A549 (cell line): ENCODE measurements at regions not wholly inside any gene's neighbourhood (a gene's known extent, or its start where the extent isn't known, plus 50 kb on each side); places are given as distances from the start of the nearest gene placed in this dataset.
"Not testable (repeated sequence)": the region's sequence is repeated elsewhere in the genome, so short reads cannot be mapped to it uniquely, and the experiment has no call there.

Experiments
- CHD4 ChIP-seq: fragments of 200-600 bp; sonication (generic); IDR thresholded peaks from 2 replicates; pipeline ENCODE4 v1.6.1; 2016; ENCODE audit warnings: antibody characterized with exemption, mild to moderate bottlenecking, borderline replicate concordance
- ESRRA ChIP-seq: fragments of 150-350 bp; IDR thresholded peaks from 2 replicates; pipeline ENCODE4 v1.6.1; 2014; ENCODE audit warnings: mild to moderate bottlenecking, low read length, borderline replicate concordance
- JUNB ChIP-seq: fragments of >200 bp; sonication (Bioruptor Twin); formaldehyde crosslinking; IDR thresholded peaks from 2 replicates; pipeline ENCODE4 v1.6.1; 2016
- POLR2A ChIP-seq: IDR thresholded peaks from 2 replicates; pipeline ENCODE4 v1.6.1; 2012; ENCODE audit warnings: mild to moderate bottlenecking, low read length
- RFX5 ChIP-seq: fragments of 450-650 bp; IDR thresholded peaks from 2 replicates; pipeline ENCODE4 v1.7.1; 2014; ENCODE audit warnings: antibody characterized with exemption, mild to moderate bottlenecking, moderate library complexity
- TF ChIP-seq, protein P1 (sequence below): fragments of >200 bp; sonication (Bioruptor Twin); formaldehyde crosslinking; IDR thresholded peaks from 3 replicates; pipeline ENCODE4 v1.5.1; 2016
- TF ChIP-seq, protein P2 (sequence below): fragments of 200-600 bp; sonication (generic); IDR thresholded peaks from 2 replicates; pipeline ENCODE4 v1.6.1; 2016; ENCODE audit warnings: antibody characterized with exemption, mild to moderate bottlenecking, moderate library complexity
- TF ChIP-seq, protein P3 (sequence below): fragments of 150-350 bp; IDR thresholded peaks from 2 replicates; pipeline ENCODE4 v1.6.1; 2014; ENCODE audit warnings: low read depth, mild to moderate bottlenecking, low read length

DNA sequence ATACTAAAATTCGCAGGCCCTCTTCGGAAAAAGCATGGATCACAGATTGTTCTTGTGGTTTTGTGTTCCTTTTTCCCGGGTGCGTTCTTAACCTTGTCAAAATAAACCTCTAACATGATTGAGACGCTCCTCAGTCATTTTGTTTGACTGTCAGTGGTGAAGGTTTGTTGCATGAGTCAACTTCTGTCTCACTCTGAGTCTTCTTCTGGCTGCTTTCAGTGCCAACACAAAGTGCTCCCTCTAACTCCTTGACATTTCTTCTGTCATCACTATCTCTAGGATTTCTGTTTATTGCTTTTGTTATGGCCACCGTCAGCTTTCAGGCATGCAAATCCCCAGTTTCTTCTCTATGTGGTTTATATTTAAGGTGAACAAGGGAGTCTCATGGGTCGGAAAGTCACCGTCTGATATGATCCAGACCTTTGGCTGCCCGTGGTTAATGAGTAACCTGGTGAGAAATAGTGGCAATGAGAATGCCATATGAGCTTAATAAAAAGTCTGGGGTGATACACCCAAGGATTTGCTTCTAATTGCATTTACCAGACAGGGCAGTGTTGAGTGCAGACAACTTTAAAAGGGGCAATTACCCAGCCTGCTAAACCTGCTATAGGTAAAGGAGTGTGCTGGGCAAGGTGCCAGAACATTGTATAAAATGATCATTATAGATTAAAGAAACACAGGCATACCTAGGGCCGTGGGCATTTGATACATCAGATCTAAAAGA, 248.9 kb upstream of the FAM240B start:
- TF ChIP-seq POLR2A, CHD4, JUNB, RFX5, ESRRA: not testable (repeated sequence)
- TF ChIP-seq, protein P1, sequence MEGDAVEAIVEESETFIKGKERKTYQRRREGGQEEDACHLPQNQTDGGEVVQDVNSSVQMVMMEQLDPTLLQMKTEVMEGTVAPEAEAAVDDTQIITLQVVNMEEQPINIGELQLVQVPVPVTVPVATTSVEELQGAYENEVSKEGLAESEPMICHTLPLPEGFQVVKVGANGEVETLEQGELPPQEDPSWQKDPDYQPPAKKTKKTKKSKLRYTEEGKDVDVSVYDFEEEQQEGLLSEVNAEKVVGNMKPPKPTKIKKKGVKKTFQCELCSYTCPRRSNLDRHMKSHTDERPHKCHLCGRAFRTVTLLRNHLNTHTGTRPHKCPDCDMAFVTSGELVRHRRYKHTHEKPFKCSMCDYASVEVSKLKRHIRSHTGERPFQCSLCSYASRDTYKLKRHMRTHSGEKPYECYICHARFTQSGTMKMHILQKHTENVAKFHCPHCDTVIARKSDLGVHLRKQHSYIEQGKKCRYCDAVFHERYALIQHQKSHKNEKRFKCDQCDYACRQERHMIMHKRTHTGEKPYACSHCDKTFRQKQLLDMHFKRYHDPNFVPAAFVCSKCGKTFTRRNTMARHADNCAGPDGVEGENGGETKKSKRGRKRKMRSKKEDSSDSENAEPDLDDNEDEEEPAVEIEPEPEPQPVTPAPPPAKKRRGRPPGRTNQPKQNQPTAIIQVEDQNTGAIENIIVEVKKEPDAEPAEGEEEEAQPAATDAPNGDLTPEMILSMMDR: not testable (repeated sequence)
- TF ChIP-seq, protein P2, sequence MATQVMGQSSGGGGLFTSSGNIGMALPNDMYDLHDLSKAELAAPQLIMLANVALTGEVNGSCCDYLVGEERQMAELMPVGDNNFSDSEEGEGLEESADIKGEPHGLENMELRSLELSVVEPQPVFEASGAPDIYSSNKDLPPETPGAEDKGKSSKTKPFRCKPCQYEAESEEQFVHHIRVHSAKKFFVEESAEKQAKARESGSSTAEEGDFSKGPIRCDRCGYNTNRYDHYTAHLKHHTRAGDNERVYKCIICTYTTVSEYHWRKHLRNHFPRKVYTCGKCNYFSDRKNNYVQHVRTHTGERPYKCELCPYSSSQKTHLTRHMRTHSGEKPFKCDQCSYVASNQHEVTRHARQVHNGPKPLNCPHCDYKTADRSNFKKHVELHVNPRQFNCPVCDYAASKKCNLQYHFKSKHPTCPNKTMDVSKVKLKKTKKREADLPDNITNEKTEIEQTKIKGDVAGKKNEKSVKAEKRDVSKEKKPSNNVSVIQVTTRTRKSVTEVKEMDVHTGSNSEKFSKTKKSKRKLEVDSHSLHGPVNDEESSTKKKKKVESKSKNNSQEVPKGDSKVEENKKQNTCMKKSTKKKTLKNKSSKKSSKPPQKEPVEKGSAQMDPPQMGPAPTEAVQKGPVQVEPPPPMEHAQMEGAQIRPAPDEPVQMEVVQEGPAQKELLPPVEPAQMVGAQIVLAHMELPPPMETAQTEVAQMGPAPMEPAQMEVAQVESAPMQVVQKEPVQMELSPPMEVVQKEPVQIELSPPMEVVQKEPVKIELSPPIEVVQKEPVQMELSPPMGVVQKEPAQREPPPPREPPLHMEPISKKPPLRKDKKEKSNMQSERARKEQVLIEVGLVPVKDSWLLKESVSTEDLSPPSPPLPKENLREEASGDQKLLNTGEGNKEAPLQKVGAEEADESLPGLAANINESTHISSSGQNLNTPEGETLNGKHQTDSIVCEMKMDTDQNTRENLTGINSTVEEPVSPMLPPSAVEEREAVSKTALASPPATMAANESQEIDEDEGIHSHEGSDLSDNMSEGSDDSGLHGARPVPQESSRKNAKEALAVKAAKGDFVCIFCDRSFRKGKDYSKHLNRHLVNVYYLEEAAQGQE: not testable (repeated sequence)
- TF ChIP-seq, protein P3, sequence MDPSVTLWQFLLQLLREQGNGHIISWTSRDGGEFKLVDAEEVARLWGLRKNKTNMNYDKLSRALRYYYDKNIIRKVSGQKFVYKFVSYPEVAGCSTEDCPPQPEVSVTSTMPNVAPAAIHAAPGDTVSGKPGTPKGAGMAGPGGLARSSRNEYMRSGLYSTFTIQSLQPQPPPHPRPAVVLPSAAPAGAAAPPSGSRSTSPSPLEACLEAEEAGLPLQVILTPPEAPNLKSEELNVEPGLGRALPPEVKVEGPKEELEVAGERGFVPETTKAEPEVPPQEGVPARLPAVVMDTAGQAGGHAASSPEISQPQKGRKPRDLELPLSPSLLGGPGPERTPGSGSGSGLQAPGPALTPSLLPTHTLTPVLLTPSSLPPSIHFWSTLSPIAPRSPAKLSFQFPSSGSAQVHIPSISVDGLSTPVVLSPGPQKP: not testable (repeated sequence)
